ENCODE measurements at regions not wholly inside any gene's neighbourhood (a gene's known extent, or its start where the extent isn't known, plus 50 kb on each side); places are given as distances from the start of the nearest gene placed in this dataset.

DNA sequence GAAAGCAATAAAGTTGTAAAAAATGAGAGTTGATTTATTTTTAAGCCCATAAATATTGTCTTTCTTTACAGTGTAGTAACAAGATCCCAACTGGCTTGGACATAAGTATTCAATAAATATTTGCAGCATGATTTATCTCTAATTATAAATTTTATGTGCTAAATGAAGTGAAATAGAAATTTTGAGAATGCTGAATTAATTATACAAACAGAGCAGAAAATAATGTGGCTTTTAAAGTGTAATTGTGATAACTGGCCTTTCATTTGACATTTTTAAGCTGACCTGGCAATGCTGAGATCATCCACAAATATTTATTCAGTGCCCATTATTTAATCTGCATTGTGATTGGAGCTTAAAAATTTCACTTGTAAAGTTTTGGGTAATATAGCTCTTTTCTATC is 201.6 kb upstream of the NAV3 start:
- Mint-ChIP-seq H3K27ac (no peak overlapping the region), H3K36me3 (ENCODE audit: low read depth) (no peaks in the 10 kb centered on the region), H3K4me1 (ENCODE audit: low read depth) (no peaks in the 10 kb centered on the region), H3K9me3 (no peaks in the 10 kb centered on the region), H3K27me3 (ENCODE audit: low read depth) (no peaks in the 10 kb centered on the region), H3K4me3 (no peak overlapping the region)

DNA sequence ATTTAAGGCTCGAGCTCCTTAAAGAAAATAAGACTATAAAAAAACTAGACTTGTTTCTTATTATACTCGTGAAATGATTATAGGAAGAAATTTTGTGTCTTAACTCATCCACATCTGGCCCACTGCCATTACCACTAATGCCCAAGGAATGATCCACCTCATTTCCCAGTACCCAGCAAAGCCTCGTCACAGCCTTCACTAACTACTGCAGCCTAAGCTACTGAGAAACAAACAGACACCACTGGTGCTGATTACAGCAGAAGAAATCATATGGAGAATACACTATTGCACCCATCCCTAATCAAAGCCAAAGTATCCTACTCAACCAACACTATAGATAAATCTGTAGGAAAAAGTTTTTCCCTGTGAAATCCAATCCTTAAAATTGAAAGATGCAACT is 205.3 kb upstream of the NAV3 start:
- Mint-ChIP-seq H3K27ac (no peak overlapping the region), H3K9me3 (peaks cover 6% of the 10 kb centered on the region), H3K27me3 (ENCODE audit: low read depth) (no peaks in the 10 kb centered on the region), H3K4me3 (no peak overlapping the region), H3K4me1 (ENCODE audit: low read depth) (no peaks in the 10 kb centered on the region), H3K36me3 (ENCODE audit: low read depth) (no peaks in the 10 kb centered on the region)

DNA sequence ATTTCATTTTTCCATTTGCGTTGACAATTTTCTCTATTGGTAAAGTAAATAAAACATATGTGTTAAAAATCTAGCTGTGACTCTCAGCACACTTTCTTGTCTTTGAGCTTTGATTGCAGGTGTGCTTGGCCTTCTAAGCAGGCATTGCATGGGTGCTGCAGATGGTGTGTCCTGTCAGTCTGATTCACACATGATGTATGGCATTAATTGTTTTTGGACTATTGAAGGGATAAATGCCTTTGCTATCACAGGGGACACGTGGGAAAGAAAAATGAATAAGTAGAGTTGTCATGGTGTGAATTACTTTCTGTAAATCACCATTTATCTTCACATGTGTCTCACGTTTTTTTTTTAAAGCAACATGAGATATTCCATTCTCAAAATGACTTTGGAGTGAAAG is 211.3 kb upstream of the NAV3 start:
- no peaks in the 10 kb centered on the region for H3K27me3 Mint-ChIP-seq (ENCODE audit: low read depth)
- H3K4me3 Mint-ChIP-seq = no peak overlapping the region
- H3K36me3 Mint-ChIP-seq (ENCODE audit: low read depth) = no peaks in the 10 kb centered on the region
- H3K4me1 Mint-ChIP-seq (ENCODE audit: low read depth) = no peaks in the 10 kb centered on the region
- no peak overlapping the region for H3K27ac Mint-ChIP-seq
- peaks cover 23% of the 10 kb centered on the region for H3K9me3 Mint-ChIP-seq

DNA sequence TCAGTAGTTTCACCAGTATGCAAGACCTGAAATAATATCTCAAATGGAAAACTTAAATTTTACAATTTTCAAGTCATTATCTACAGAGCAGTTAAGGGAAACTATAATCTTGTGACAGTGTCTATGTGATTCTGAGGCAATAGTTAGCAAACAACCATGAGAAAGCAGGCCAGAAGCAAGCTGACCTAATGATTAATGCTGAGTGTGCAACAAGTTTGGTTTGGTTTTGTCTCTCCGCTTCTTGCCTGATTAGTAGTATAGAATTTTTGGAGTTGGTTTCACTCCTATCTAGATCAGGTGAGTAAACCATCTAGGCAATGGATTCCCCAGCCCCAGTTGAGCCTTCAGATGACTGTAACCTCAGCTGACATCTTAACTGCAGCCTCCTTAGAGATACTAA is 212.9 kb upstream of the NAV3 start:
- no peaks in the 10 kb centered on the region for H3K4me1 Mint-ChIP-seq (ENCODE audit: low read depth)
- no peaks in the 10 kb centered on the region for H3K27me3 Mint-ChIP-seq (ENCODE audit: low read depth)
- H3K4me3 Mint-ChIP-seq = no peak overlapping the region
- H3K36me3 Mint-ChIP-seq (ENCODE audit: low read depth) = no peaks in the 10 kb centered on the region
- H3K27ac Mint-ChIP-seq = no peak overlapping the region
- peaks cover 23% of the 10 kb centered on the region for H3K9me3 Mint-ChIP-seq

DNA sequence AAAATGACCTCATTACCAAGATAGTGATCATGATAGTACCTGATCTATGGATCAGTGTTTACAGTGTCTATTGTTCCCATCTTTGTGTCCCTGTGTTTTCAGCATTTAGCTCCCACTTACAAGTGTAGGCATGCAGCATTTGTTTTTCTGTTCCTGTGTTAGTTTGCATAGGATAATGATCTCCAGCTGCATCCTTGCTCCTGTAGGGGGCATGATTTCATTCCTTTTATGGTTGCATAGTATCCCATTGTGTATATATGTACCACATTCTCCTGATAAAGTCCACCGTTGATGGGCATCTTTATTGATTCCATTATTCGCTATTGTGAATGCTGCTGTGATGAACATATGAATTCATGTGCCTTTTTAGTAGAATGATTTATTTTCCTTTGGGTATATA is 215.4 kb upstream of the NAV3 start:
- Mint-ChIP-seq H3K27me3 (ENCODE audit: low read depth) (no peaks in the 10 kb centered on the region), H3K36me3 (ENCODE audit: low read depth) (no peaks in the 10 kb centered on the region), H3K4me1 (ENCODE audit: low read depth) (no peaks in the 10 kb centered on the region), H3K27ac (no peak overlapping the region), H3K4me3 (no peak overlapping the region), H3K9me3 (peaks cover 23% of the 10 kb centered on the region)

DNA sequence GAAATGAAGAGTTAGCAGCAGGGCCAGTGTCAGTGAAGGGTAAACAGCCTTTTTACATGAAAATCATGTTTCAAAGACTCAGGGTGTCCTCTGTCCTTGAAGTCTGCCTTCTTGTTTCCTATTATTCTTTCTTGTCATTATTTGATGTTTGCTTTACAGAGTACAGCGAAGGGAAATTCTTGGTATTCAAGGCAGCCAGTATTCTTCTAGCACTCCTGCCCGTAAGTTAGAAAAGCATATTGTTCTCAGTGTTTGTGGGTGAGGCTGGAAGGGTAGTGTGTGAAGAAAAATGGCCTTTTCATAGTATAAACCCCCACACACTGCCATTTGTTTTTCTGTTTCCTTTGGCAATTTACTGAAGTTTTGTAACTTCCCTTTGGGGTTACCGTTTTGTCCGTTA is 217.3 kb upstream of the NAV3 start:
- H3K36me3 Mint-ChIP-seq (ENCODE audit: low read depth) = no peaks in the 10 kb centered on the region
- no peak overlapping the region for H3K27ac Mint-ChIP-seq
- H3K4me1 Mint-ChIP-seq (ENCODE audit: low read depth) = no peaks in the 10 kb centered on the region
- no peaks in the 10 kb centered on the region for H3K27me3 Mint-ChIP-seq (ENCODE audit: low read depth)
- H3K9me3 Mint-ChIP-seq = peaks cover 16% of the 10 kb centered on the region
- H3K4me3 Mint-ChIP-seq = no peak overlapping the region

DNA sequence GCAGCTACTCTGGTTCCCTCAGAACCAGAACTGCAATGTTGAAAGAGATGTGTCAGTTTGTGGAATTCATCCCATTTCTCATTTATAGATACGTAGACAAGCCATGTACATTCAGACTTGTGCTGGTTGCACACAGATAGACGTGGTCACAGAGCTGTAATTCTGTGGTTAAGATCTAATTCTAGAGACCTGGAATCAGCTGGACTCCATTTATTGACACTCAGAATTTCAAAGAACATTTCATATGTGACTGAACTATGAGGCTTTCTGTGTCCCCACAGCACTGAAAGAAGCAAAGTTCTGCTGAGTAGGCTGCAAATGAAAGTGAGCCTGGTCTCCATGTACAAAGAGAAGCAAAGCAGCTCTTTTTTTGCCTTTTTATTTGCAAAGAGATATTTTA is 220.2 kb upstream of the NAV3 start:
- Mint-ChIP-seq H3K27ac (no peak overlapping the region), H3K9me3 (peaks cover 6% of the 10 kb centered on the region), H3K4me3 (no peak overlapping the region), H3K36me3 (ENCODE audit: low read depth) (no peaks in the 10 kb centered on the region), H3K27me3 (ENCODE audit: low read depth) (no peaks in the 10 kb centered on the region), H3K4me1 (ENCODE audit: low read depth) (no peaks in the 10 kb centered on the region)

DNA sequence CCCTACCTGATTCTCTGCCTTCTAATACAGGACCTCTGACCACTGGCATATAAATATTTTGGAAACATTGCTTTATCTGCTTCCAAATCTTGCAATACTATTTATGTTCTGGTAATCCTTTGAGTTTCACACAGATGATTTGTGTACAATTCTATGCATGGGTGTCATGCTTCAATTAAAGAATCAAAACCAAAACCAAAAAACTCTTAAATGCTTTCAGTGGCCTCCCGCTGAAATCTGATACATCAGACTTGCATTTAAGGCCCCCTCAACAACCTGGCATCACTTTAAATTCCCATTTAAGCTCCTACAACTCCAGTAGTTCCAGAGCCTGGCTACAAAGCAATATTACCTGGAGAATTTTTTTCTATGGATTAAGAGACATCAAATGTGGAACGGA is 221.7 kb upstream of the NAV3 start:
- Mint-ChIP-seq H3K27me3 (ENCODE audit: low read depth) (no peaks in the 10 kb centered on the region), H3K36me3 (ENCODE audit: low read depth) (no peaks in the 10 kb centered on the region), H3K9me3 (peaks cover 6% of the 10 kb centered on the region), H3K27ac (no peak overlapping the region), H3K4me1 (ENCODE audit: low read depth) (no peaks in the 10 kb centered on the region), H3K4me3 (no peak overlapping the region)

DNA sequence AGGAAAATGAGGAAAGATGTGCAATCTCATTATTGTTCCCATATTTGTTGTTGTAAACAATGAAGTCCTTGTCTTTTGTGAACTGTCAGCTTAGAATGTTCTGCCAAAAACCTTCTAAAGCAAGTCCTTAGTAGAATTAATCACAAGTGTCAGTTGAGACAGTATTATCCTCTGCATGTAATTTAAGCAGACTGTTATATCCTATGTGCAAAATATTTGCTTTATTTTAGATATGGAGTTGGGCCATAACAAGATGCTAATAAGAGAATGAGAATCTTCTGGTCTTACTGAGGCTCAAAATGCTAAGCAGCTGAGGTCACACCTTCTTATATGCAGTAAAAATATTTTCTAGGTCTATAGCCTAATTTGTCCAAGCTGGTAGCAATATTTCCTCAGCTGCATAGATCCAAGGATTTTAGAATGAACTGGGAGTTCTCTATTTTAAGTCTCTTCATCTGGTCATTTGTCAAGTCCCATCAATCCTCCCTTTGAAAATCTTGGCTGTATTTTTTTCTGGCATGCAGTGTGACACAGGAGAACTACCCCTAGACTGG is 222.3 kb upstream of the NAV3 start:
- H3K4me3 Mint-ChIP-seq = no peak overlapping the region
- H3K27me3 Mint-ChIP-seq (ENCODE audit: low read depth) = no peaks in the 10 kb centered on the region
- no peak overlapping the region for H3K27ac Mint-ChIP-seq
- H3K36me3 Mint-ChIP-seq (ENCODE audit: low read depth) = no peaks in the 10 kb centered on the region
- H3K4me1 Mint-ChIP-seq (ENCODE audit: low read depth) = no peaks in the 10 kb centered on the region
- peaks cover 5% of the 10 kb centered on the region for H3K9me3 Mint-ChIP-seq

DNA sequence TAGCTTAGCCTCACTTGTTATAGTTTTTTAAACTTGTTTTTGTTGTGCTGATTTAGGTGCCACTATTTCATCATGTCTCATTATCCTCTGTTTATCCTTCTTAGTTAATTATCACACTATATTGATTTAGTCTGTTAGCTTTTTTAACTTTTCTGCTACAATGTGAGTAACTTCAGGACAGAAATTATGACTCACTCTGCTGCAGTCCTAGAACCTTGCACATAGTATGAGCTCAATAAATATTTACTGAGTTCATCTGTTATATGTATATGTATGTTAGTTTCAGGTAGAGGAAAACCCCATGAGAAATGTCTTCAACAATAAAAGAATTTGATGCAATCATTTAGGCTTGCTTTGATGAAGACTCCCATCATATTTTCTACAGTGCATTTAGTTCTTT is 224.3 kb upstream of the NAV3 start:
- no peak overlapping the region for H3K4me3 Mint-ChIP-seq
- no peaks in the 10 kb centered on the region for H3K27me3 Mint-ChIP-seq (ENCODE audit: low read depth)
- no peaks in the 10 kb centered on the region for H3K9me3 Mint-ChIP-seq

DNA sequence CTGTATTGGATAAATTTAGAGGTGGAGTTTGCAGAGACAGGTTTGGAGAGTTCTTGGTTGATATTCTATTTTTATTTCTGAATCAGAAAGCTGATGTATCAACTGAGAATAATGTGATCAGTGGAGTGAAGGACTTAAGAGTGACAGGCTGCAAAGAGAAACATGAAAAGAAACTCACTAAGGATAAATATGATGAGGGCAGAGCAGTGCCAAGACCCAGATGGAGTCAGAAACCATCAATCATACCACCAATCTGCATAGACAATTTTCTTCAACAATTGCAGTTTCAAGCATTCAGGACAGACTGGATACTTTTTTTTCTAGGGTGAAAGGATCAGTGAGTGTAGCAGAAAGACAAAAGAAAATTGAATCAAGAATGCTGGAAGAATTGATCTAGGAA is 226.7 kb upstream of the NAV3 start:
- no peaks in the 10 kb centered on the region for H3K9me3 Mint-ChIP-seq
- H3K27me3 Mint-ChIP-seq (ENCODE audit: low read depth) = no peaks in the 10 kb centered on the region
- no peaks in the 10 kb centered on the region for H3K4me1 Mint-ChIP-seq (ENCODE audit: low read depth)
- no peak overlapping the region for H3K4me3 Mint-ChIP-seq
- H3K27ac Mint-ChIP-seq = no peak overlapping the region
- no peaks in the 10 kb centered on the region for H3K36me3 Mint-ChIP-seq (ENCODE audit: low read depth)

More for the DNA sequence above, 224.3 kb upstream of the NAV3 start:
- Mint-ChIP-seq H3K27ac (no peak overlapping the region), H3K4me1 (ENCODE audit: low read depth) (no peaks in the 10 kb centered on the region), H3K36me3 (ENCODE audit: low read depth) (no peaks in the 10 kb centered on the region)

DNA sequence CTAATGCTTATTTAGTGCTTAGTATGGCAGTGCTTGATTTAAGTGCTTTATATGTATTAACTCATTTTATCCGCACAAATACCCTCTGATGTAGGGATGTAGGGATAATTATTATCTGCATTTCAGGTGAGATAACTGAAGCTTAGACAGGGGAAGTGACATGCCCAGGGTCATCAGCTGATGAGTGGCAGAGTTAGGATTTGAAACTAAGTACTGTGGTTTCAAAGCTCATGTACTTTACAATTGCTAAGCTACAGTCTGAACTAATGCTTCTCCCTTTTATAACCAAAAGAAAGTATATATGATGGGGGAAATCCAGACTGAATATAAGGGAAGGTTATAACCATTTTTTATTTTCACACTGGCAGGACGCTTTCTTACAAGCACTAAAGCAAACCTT is 229.6 kb upstream of the NAV3 start:
- Mint-ChIP-seq H3K4me1 (ENCODE audit: low read depth) (no peaks in the 10 kb centered on the region), H3K4me3 (no peak overlapping the region), H3K27me3 (ENCODE audit: low read depth) (no peaks in the 10 kb centered on the region), H3K9me3 (no peaks in the 10 kb centered on the region), H3K27ac (no peak overlapping the region), H3K36me3 (ENCODE audit: low read depth) (no peaks in the 10 kb centered on the region)

DNA sequence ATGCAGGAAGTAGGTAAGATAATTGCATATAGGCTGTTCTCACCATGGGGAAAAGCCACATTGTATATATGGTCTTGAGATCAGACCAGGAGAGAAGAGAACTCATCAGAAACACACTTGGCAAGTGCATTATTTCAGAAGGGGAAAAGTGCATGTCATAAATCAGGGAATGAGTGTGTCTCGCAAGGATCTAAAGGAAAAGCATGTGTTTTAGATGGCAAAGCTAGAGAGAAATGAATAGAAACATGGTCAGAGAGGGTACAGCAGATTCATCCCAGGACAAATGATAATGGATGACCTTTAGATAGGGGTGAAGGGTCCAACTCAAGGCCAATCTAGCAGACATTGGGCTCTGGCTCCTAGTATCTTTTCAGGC is 230.2 kb upstream of the NAV3 start:
- no peaks in the 10 kb centered on the region for H3K27me3 Mint-ChIP-seq (ENCODE audit: low read depth)
- no peaks in the 10 kb centered on the region for H3K4me1 Mint-ChIP-seq (ENCODE audit: low read depth)
- no peaks in the 10 kb centered on the region for H3K9me3 Mint-ChIP-seq
- no peak overlapping the region for H3K27ac Mint-ChIP-seq
- H3K4me3 Mint-ChIP-seq = no peak overlapping the region
- H3K36me3 Mint-ChIP-seq (ENCODE audit: low read depth) = no peaks in the 10 kb centered on the region

DNA sequence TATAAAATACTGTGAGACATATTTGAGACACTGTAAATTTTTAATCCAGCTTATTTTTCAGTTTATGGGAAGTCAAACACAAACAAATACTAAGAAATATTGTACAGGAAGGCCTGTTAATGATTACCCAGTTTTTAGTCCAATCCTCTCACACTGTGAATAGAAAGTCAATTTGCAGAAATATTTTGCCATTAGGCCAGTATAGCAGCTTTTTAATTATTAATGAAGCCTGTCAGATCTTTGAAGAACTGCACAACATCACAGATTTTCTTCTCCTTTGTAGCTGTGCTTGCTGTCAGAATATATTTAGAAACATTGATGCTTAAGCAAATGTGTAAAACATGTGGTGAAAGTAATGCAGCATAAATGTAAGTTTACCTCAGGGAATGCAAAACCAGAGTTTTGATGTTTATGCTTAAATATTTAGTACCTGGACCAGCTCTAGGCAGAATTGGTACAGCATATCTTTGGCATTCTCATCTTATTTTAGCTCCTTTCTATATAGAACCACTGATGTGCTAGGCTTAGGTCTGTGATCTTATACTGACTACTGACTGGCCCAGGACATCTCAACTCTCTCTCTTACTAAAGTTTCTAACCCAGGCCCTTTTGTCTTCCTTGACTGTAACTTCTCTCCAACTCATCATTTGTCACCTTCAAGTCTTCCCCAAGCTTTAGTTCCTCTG is 230.8 kb upstream of the NAV3 start:
- Mint-ChIP-seq H3K4me1 (ENCODE audit: low read depth) (no peaks in the 10 kb centered on the region), H3K27ac (no peak overlapping the region), H3K4me3 (no peak overlapping the region), H3K36me3 (ENCODE audit: low read depth) (no peaks in the 10 kb centered on the region), H3K9me3 (no peaks in the 10 kb centered on the region), H3K27me3 (ENCODE audit: low read depth) (no peaks in the 10 kb centered on the region)

DNA sequence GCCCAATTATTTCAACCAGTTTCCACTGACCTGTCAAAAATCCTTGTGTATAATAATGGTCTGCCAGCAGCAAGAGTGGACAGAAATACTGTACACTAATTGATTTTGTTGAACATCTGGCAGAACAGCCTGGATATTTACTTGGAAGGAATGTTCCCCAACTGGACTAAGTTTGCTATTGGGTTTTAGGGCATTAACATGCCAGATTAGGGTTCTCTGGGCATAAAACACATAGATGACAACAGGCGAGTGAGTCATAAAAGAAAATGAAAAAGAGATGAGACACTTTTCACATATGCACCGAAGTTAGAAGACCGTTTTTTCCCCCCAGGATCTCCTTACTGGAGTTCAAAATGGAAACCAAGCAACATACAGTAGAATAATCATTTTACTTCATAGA is 236.3 kb upstream of the NAV3 start:
- Mint-ChIP-seq H3K9me3 (no peaks in the 10 kb centered on the region), H3K36me3 (ENCODE audit: low read depth) (no peaks in the 10 kb centered on the region), H3K27ac (no peak overlapping the region), H3K27me3 (ENCODE audit: low read depth) (no peaks in the 10 kb centered on the region), H3K4me1 (ENCODE audit: low read depth) (no peaks in the 10 kb centered on the region), H3K4me3 (no peak overlapping the region)

DNA sequence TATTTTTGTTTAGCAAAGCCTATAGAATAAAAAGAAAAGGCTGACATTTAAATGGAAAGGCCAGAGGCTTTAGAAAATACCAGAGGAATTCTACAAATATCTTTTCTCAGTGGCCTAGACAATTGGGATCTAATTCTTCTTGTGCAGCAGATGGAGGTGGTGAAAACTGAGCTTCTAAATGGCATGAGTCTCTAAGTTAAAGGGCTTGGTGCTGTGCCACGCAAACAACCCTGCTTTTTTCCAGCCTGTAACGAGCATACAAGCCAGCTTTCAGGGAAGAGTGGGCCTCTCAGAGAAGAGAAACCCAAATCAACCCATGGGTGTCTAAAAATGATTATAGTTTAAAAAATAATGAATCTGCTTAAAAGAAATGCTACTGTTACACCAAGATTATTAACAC is 237.9 kb upstream of the NAV3 start:
- Mint-ChIP-seq H3K36me3 (ENCODE audit: low read depth) (no peaks in the 10 kb centered on the region), H3K4me1 (ENCODE audit: low read depth) (no peaks in the 10 kb centered on the region), H3K27ac (no peak overlapping the region), H3K4me3 (no peak overlapping the region), H3K9me3 (no peaks in the 10 kb centered on the region), H3K27me3 (ENCODE audit: low read depth) (no peaks in the 10 kb centered on the region)
